MM.1S (cell line): ENCODE measurements at regions not wholly inside any gene's neighbourhood (a gene's known extent, or its start where the extent isn't known, plus 50 kb on each side); places are given as distances from the start of the nearest gene placed in this dataset.

Source experiments
- CTCF ChIP-seq: fragments of 300-600 bp; sonication (generic); IDR thresholded peaks from 2 replicates; pipeline ENCODE4 v1.5.1; 2016; ENCODE audit warnings: antibody characterized with exemption, low read length, mixed read lengths
- EZH2 ChIP-seq: fragments of 300-600 bp; sonication (generic); optimal IDR thresholded peaks from 2 replicates; pipeline ENCODE3; 2017; ENCODE audit warnings: low read depth, mild to moderate bottlenecking, antibody characterized with exemption, low read length, mixed read lengths
- EZH2phosphoT487 ChIP-seq: fragments of 300-600 bp; sonication (generic); IDR thresholded peaks from 2 replicates; pipeline ENCODE4 v1.6.1; 2018; ENCODE audit warnings: antibody characterized with exemption, low read length

- TF ChIP-seq EZH2 (no peak), CTCF (no peak), EZH2phosphoT487 (no peak)
Measured at GRCh38 chr18:77897606-77898005, 648.0 kb downstream of the GALR1 start.
